Ascending aorta (tissue), 2 donors: ENCODE measurements at regions not wholly inside any gene's neighbourhood (a gene's known extent, or its start where the extent isn't known, plus 50 kb on each side); places are given as distances from the start of the nearest gene placed in this dataset.

Experiments used
- DNase-seq, 2 donors: peaks; one replicate each; pipeline ENCODE4 v3.0.0-alpha.2; 2019; ENCODE audit warnings: low spot score in 2 of 2
- H3K27ac ChIP-seq, 2 donors: fragments of 200-600 bp; sonication (generic); one replicate each; pipeline ENCODE4 v1.5.1; 2016 to 2017; ENCODE audit warnings: mild to moderate bottlenecking in 1 of 2
- H3K27me3 ChIP-seq: fragments of 200-600 bp; sonication (generic); one replicate; pipeline ENCODE4 v1.5.1; 2017
- H3K36me3 ChIP-seq, 2 donors: fragments of 200-600 bp; sonication (generic); one replicate each; pipeline ENCODE4 v1.5.1; 2016
- H3K4me1 ChIP-seq, 2 donors: fragments of 200-600 bp; sonication (generic); one replicate each; pipeline ENCODE4 v1.5.1; 2016 to 2017; ENCODE audit warnings: mild to moderate bottlenecking in 1 of 2
- H3K4me3 ChIP-seq, 2 donors: fragments of 200-600 bp; sonication (generic); one replicate each; pipeline ENCODE4 v1.5.1; 2016 to 2017; ENCODE audit warnings: mild to moderate bottlenecking in 1 of 2
- H3K9me3 ChIP-seq, 2 donors: fragments of 200-600 bp; sonication (generic); one replicate each; pipeline ENCODE4 v1.5.1; 2016
- CTCF ChIP-seq, 3 experiments: fragments of 200-600 bp in 2 of 3; fragments of 450-650 bp in 1 of 3; sonication (generic) in 2 of 3; IDR thresholded peaks; one replicate each; pipeline ENCODE4 v1.5.1; 2016 to 2019; ENCODE audit warnings: antibody characterized with exemption in 3 of 3, mild to moderate bottlenecking in 1 of 3, moderate library complexity in 1 of 3
- intact Hi-C: fragments of 100-400 bp; cut with DNase I; formaldehyde crosslinking; loops from one replicate; pipeline ENCODE4 v1.15.1; 2023

DNA sequence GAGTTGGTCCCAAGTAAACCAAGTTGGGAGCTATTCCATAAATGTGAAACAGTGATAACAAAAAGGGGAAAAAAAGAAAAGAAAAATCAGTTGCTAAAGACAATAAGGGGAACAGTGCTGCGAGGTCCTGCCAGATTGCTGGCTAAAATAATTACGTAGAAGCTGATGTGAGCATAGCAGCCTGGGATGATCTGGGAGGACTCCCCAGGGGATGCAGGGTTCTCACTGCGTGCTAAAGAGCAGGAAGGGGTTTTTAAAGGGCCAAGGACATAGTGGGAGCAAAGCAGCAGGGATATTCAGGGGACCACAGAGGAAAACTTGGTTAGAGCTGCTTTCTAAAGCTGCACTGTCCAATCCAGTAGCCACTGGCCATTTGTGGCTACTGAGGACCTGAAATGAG is 133.0 kb upstream of the UMPS start:
- no peak for TF ChIP-seq CTCF (IDR thresholded peaks at IDR 0.05)
- Histone ChIP-seq H3K36me3 (peaks cover 0 to 6% of the 10 kb centered on the region in 2 donors), H3K27ac (no peak overlapping the region), H3K27me3 (no peaks in the 10 kb centered on the region), H3K4me1 (peaks cover 0 to 28% of the 10 kb centered on the region in 2 donors), H3K4me3 (no peak overlapping the region), H3K9me3 (no peaks in the 10 kb centered on the region)
- peak in 1 of 2 donors; percentile 24 for DNase-seq
- intact Hi-C loops, result no loop called here

- Histone ChIP-seq H3K4me3 (no peak overlapping the region), H3K36me3 (peaks cover 0 to 6% of the 10 kb centered on the region in 2 donors), H3K27ac (peak overlapping the region; percentile 58 to 73), H3K9me3 (no peaks in the 10 kb centered on the region), H3K4me1 (peaks cover 0 to 28% of the 10 kb centered on the region in 2 donors), H3K27me3 (no peaks in the 10 kb centered on the region)
- peak in 1 of 2 donors; percentile 31 for DNase-seq
- intact Hi-C loops, result no loop called here
- no peak for TF ChIP-seq CTCF (IDR thresholded peaks at IDR 0.05)
Measured at GRCh38 chr3:124597979-124598378, 132.3 kb upstream of the UMPS start.

GRCh38 chr3:124599147-124599765 is 131.0 kb upstream of the UMPS start:
- intact Hi-C loops, result no loop called here
- H3K4me1 ChIP-seq, result peaks cover 0 to 28% of the 10 kb centered on the region in 2 donors
- H3K4me3 ChIP-seq, result no peak overlapping the region
- no peaks in the 10 kb centered on the region for H3K27me3 ChIP-seq
- H3K36me3 ChIP-seq, result peaks cover 0 to 6% of the 10 kb centered on the region in 2 donors
- H3K27ac ChIP-seq, result peak overlapping the region; percentile 58 to 73
- DNase-seq, result peak in 1 of 2 donors; percentile 8
- H3K9me3 ChIP-seq, result no peaks in the 10 kb centered on the region
- no peak for TF ChIP-seq CTCF (IDR thresholded peaks at IDR 0.05)

- intact Hi-C loops, result no loop called here
- Histone ChIP-seq H3K36me3 (peaks cover 0 to 6% of the 10 kb centered on the region in 2 donors), H3K4me1 (peaks cover 0 to 28% of the 10 kb centered on the region in 2 donors), H3K4me3 (no peak overlapping the region), H3K27ac (peak overlapping the region; percentile 58 to 73), H3K27me3 (no peaks in the 10 kb centered on the region), H3K9me3 (no peaks in the 10 kb centered on the region)
- TF ChIP-seq CTCF (IDR thresholded peaks at IDR 0.05), result no peak
- DNase-seq, result no peak
Measured at GRCh38 chr3:124599779-124600693, 130.2 kb upstream of the UMPS start.

DNA sequence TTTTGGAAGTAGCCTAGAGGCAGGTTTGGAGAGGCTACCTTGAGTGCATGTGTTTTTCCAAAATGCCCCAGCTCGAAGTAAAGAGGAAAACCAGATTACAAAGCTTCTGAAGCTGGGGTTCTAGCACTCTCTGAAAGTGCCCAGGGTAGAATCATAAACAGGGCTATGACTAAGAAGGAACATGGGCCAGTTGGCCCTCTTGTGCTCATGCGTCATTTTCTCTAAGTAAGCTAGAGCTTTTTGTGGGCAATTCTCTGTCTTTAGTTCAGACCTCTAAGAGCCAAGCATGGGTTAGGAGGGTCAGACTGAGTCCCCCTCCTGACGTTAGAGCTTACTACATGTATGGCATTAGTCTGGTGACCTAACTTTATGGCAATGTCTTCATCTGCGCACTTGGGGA is 129.5 kb upstream of the UMPS start:
- peaks cover 0 to 6% of the 10 kb centered on the region in 2 donors for H3K36me3 ChIP-seq
- H3K27ac ChIP-seq, result peak overlapping the region; percentile 58 to 73
- intact Hi-C loops, result no loop called here
- TF ChIP-seq CTCF (IDR thresholded peaks at IDR 0.05), result no peak
- no peaks in the 10 kb centered on the region for H3K9me3 ChIP-seq
- DNase-seq, result no peak
- H3K27me3 ChIP-seq, result no peaks in the 10 kb centered on the region
- H3K4me1 ChIP-seq, result peaks cover 0 to 28% of the 10 kb centered on the region in 2 donors
- H3K4me3 ChIP-seq, result no peak overlapping the region
